Right ventricle myocardium superior (tissue), 1 donor: ENCODE measurements at regions not wholly inside any gene's neighbourhood (a gene's known extent, or its start where the extent isn't known, plus 50 kb on each side); places are given as distances from the start of the nearest gene placed in this dataset.

Experiments used
- ATAC-seq: fragments of 200-7000 bp; cut with Tn5 transposase; one replicate; pipeline ENCODE4 v1.9.1; 2020; ENCODE audit warnings: mild to moderate bottlenecking; ENCODE audit not compliant: poor library complexity
- DNase-seq: peaks from one replicate; pipeline ENCODE4 v3.0.0-alpha.2; 2020
- intact Hi-C: fragments of 100-400 bp; cut with DNase I; formaldehyde crosslinking; loops from one replicate; pipeline ENCODE4 v1.11.2; 2022
- donor health status: DM: no; HTN: yes; CAD: no; lungs with severe emphysema.

GRCh38 chr9:99357575-99357974 lies 135.5 kb downstream of the SEC61B start:
- ATAC-seq (peak; percentile 84), DNase-seq (peak; percentile 74)
- intact Hi-C loops, result loop anchor here (10.0 kb wide), 1 partner anchor 467 kb away; the partner anchor contains the start of gene NR4A3

- ATAC-seq (peak; percentile 68), DNase-seq (no peak)
- intact Hi-C loops, result loop anchor here (10.0 kb wide), 1 partner anchor 466 kb away; the partner anchor contains the start of gene NR4A3
These were observed 136.6 kb downstream of the SEC61B start for GRCh38 chr9:99358668-99359067.

GRCh38 chr9:99359336-99359735 lies 137.3 kb downstream of the SEC61B start:
- peak; percentile 25 for ATAC-seq
- intact Hi-C loops, result loop anchor here (10.0 kb wide), 1 partner anchor 465 kb away; the partner anchor contains the start of gene NR4A3
- no peak for DNase-seq

GRCh38 chr9:99360026-99360425 lies 137.9 kb downstream of the SEC61B start:
- DNase-seq, result no peak
- intact Hi-C loops, result no loop called here
- no peak for ATAC-seq

GRCh38 chr9:99361817-99362216 lies 139.7 kb downstream of the SEC61B start:
- DNase-seq (no peak), ATAC-seq (no peak)
- intact Hi-C loops, result no loop called here

GRCh38 chr9:99362321-99362720 lies 140.2 kb downstream of the SEC61B start:
- ATAC-seq (no peak), DNase-seq (no peak)
- intact Hi-C loops, result no loop called here

- DNase-seq (no peak), ATAC-seq (no peak)
- intact Hi-C loops, result no loop called here
These were observed 141.4 kb downstream of the SEC61B start for GRCh38 chr9:99363509-99363908.

- DNase-seq, result no peak
- ATAC-seq, result no peak
- intact Hi-C loops, result no loop called here
These were observed 143.3 kb downstream of the SEC61B start for GRCh38 chr9:99365233-99365980.

GRCh38 chr9:99366183-99366582 lies 144.1 kb downstream of the SEC61B start:
- ATAC-seq (no peak), DNase-seq (no peak)
- intact Hi-C loops, result no loop called here

- ATAC-seq (no peak), DNase-seq (no peak)
- intact Hi-C loops, result no loop called here
These were observed 144.5 kb downstream of the SEC61B start for GRCh38 chr9:99366621-99367020.

GRCh38 chr9:99368341-99369326 lies 146.6 kb downstream of the SEC61B start:
- intact Hi-C loops, result no loop called here
- DNase-seq (peak; percentile 77), ATAC-seq (peak; percentile 96)

- ATAC-seq (no peak), DNase-seq (no peak)
- intact Hi-C loops, result no loop called here
These were observed 147.2 kb downstream of the SEC61B start for GRCh38 chr9:99369327-99369722.

- DNase-seq, result no peak
- no peak for ATAC-seq
- intact Hi-C loops, result no loop called here
These were observed 148.3 kb downstream of the SEC61B start for GRCh38 chr9:99370376-99370775.

GRCh38 chr9:99371376-99371775 lies 149.3 kb downstream of the SEC61B start:
- DNase-seq (no peak), ATAC-seq (no peak)
- intact Hi-C loops, result no loop called here

- DNase-seq (no peak), ATAC-seq (no peak)
- intact Hi-C loops, result no loop called here
These were observed 151.8 kb downstream of the SEC61B start for GRCh38 chr9:99373912-99374311.

- ATAC-seq (no peak), DNase-seq (no peak)
- intact Hi-C loops, result no loop called here
These were observed 152.7 kb downstream of the SEC61B start for GRCh38 chr9:99374793-99375192.

- no peak for DNase-seq
- intact Hi-C loops, result no loop called here
- no peak for ATAC-seq
These were observed 153.4 kb downstream of the SEC61B start for GRCh38 chr9:99375481-99375880.

GRCh38 chr9:99377790-99378775 lies 156.0 kb downstream of the SEC61B start:
- peak; percentile 22 for ATAC-seq
- intact Hi-C loops, result no loop called here
- no peak for DNase-seq
